Right atrium auricular region (tissue), 2 donors: ENCODE measurements at regions not wholly inside any gene's neighbourhood (a gene's known extent, or its start where the extent isn't known, plus 50 kb on each side); places are given as distances from the start of the nearest gene placed in this dataset.

Experiments
- DNase-seq: peaks from one replicate; pipeline ENCODE4 v3.0.0-alpha.2; 2019; ENCODE audit warnings: low spot score
- H3K27ac ChIP-seq, 2 donors: fragments of 200-600 bp; sonication (generic); 1 replicate in 1 of 2; 2 replicates in 1 of 2; pipeline ENCODE4 v1.5.1; 2016 to 2019
- H3K27me3 ChIP-seq, 2 donors: fragments of 200-600 bp; sonication (generic); one replicate each; pipeline versions ENCODE4 v1.5.1 to v1.6.0; 2017 to 2019
- H3K36me3 ChIP-seq: fragments of 200-600 bp; sonication (generic); one replicate; pipeline ENCODE4 v1.5.1; 2016
- H3K4me1 ChIP-seq, 2 donors: fragments of 200-600 bp; sonication (generic); one replicate each; pipeline versions ENCODE4 v1.5.1 to v1.6.0; 2017 to 2019
- H3K4me3 ChIP-seq, 2 donors: fragments of 200-600 bp; sonication (generic); 1 replicate in 1 of 2; 2 replicates in 1 of 2; pipeline ENCODE4 v1.5.1; 2017 to 2019; ENCODE audit warnings: mild to moderate bottlenecking in 1 of 2, moderate library complexity in 1 of 2
- H3K9me3 ChIP-seq, 2 donors: fragments of 200-600 bp; sonication (generic); one replicate each; pipeline ENCODE4 v1.5.1; 2019
- TF ChIP-seq, protein P1 (sequence below), 2 donors: fragments of 200-600 bp; sonication (generic); IDR thresholded peaks; one replicate each; pipeline ENCODE4 v1.5.1; 2019; ENCODE audit warnings: antibody characterized with exemption in 2 of 2

DNA sequence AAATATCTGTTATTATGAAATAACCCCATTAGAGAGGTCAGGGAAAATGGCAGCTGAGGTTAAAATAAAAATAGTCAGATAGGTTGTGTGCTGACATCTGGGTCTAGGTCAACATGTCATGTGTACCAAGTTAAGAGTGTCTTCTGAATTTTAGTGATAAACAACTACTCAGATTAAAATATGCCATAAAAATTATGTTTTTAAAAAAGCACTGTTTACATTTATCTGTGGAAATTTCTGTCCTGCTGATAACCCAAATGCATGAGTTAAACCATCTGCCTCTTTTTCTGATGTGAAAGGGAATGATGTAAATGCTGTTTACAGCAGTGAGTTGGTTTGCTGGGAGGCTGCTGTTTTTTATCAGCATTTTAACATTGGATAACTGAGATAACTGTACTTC is 361.2 kb upstream of the TARS1 start:
- H3K4me1 ChIP-seq = no peaks in the 10 kb centered on the region
- no peaks in the 10 kb centered on the region for H3K36me3 ChIP-seq
- DNase-seq = no peak
- H3K27ac ChIP-seq = no peak overlapping the region
- H3K9me3 ChIP-seq = no peaks in the 10 kb centered on the region
- no peaks in the 10 kb centered on the region for H3K27me3 ChIP-seq
- TF ChIP-seq, protein P1, sequence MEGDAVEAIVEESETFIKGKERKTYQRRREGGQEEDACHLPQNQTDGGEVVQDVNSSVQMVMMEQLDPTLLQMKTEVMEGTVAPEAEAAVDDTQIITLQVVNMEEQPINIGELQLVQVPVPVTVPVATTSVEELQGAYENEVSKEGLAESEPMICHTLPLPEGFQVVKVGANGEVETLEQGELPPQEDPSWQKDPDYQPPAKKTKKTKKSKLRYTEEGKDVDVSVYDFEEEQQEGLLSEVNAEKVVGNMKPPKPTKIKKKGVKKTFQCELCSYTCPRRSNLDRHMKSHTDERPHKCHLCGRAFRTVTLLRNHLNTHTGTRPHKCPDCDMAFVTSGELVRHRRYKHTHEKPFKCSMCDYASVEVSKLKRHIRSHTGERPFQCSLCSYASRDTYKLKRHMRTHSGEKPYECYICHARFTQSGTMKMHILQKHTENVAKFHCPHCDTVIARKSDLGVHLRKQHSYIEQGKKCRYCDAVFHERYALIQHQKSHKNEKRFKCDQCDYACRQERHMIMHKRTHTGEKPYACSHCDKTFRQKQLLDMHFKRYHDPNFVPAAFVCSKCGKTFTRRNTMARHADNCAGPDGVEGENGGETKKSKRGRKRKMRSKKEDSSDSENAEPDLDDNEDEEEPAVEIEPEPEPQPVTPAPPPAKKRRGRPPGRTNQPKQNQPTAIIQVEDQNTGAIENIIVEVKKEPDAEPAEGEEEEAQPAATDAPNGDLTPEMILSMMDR (IDR thresholded peaks at IDR 0.05) = no peak
- H3K4me3 ChIP-seq = no peak overlapping the region

DNA sequence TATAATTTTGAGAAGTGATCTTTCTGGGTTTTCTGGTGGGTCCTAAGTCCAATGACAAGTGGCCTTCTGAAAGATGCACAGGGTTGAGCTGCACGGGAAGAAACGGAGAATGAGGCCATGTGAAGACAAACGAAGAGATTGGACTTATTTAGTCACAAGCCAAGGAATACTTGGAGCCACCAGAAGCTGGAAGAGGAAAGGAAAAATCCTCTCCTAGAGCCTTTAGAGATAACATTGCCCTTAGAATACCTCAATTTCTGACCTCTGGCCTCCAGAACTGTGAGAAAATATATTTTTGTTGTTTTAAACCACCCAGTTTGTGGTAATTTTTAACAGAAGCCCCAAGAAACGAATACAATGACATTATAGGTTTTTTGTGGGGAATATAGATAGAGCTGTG is 360.5 kb upstream of the TARS1 start:
- Histone ChIP-seq H3K36me3 (no peaks in the 10 kb centered on the region), H3K27ac (no peak overlapping the region), H3K4me1 (no peaks in the 10 kb centered on the region), H3K27me3 (no peaks in the 10 kb centered on the region), H3K9me3 (no peaks in the 10 kb centered on the region), H3K4me3 (no peak overlapping the region)
- DNase-seq = no peak
- TF ChIP-seq, protein P1 (IDR thresholded peaks at IDR 0.05) = no peak

DNA sequence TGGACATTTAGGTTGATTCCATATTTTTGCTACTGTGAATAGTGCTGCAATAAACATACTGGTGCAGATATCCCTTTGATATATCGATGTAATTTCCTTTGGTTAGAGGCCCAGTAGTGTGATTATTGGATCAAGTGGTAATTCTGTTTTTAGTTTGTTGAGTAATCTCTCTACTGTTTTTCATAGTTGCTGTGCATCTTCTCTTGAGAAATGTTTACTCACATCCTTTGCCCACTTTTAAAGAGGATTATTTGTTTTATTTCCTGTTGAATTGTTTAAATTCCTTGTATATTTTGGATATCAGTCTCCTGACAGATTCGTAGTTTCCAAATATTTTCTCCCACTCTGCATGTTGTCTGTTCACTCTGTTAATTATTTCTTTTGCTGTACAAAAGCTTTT is 352.6 kb upstream of the TARS1 start:
- Histone ChIP-seq H3K27me3 (no peaks in the 10 kb centered on the region), H3K9me3 (no peaks in the 10 kb centered on the region), H3K4me1 (no peaks in the 10 kb centered on the region), H3K36me3 (no peaks in the 10 kb centered on the region), H3K4me3 (no peak overlapping the region), H3K27ac (no peak overlapping the region)
- DNase-seq = no peak
- TF ChIP-seq, protein P1 (IDR thresholded peaks at IDR 0.05) = no peak

DNA sequence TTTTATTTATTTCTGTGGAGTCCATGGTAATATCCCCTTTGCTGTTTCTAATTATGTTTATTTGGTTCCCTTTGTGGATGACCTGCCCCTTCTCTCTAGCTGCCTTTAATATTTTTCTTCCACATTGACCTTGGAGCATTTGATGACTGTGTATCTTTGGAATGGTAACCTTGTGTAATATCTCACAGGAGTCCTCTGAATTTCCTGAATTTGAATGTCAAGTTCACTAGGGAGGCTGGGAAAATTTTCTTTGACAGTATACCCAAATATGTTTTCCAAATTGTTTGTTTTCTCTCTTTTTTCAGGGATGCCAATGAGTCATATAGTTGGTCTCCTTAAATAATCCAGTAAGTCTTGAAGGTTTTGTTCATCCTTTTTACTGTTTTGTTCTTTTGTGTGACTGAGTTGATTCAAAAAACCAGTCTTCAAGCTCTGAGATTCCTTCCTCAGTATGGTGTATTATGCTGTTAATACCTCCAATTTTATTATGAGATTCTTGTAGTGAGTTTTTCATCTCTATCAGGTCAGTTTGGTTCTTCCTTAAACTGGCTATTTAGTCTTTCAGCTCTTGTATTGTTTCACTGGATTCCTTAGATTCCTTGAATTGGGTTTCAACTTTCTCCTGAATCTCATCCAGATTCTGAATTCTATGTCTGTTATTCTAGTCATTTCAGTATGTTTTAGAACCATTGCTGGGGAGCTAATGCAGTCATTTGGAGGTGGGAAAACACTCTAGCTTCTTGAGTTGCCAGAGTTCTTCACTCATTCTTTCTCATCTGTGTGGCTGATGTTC is 349.0 kb upstream of the TARS1 start:
- Histone ChIP-seq H3K27ac (no peak overlapping the region), H3K27me3 (no peaks in the 10 kb centered on the region), H3K4me1 (no peaks in the 10 kb centered on the region), H3K9me3 (no peaks in the 10 kb centered on the region), H3K36me3 (no peaks in the 10 kb centered on the region), H3K4me3 (no peak overlapping the region)
- TF ChIP-seq, protein P1 (IDR thresholded peaks at IDR 0.05) = no peak
- no peak for DNase-seq

DNA sequence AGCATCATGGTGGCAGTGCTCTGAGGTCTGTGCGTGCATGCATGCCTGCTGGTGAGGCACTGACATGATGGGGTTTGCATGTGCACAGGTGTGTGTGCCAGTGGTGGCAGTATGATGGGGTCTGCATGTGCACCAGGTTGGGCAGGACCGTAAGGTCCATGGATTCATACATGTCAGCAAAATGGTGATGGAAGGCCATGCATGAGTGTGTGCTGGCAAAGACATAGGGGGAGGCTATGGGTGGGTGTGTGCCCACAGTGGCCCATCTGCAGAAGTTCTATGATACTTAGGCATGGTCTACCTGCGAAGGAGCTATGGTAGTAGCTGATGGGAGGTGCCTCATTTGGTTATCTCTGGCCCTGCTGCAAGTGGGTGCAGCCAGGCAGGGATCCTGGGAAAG is 348.0 kb upstream of the TARS1 start:
- Histone ChIP-seq H3K27me3 (no peaks in the 10 kb centered on the region), H3K4me3 (no peak overlapping the region), H3K4me1 (no peaks in the 10 kb centered on the region), H3K9me3 (no peaks in the 10 kb centered on the region), H3K27ac (no peak overlapping the region), H3K36me3 (no peaks in the 10 kb centered on the region)
- DNase-seq = no peak
- TF ChIP-seq, protein P1 (IDR thresholded peaks at IDR 0.05) = no peak

DNA sequence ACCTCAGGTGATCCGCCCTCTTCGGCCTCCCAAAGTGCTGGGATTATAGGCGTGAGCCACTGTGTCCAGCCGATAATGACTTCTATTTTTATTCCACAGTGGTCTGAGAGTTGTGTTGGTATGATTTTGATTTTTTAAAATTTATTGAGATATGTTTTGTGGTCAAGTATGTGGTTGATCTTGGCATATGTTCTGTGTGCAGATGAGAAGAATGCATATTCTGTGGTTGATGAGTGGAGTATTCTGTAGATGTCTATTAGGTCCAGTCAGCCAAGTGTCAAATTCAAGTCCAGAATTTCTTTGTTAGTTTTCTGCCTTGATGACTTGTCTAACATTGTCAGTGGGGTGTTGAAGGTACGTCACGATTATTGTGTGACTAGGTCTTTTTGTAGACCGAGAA is 338.2 kb upstream of the TARS1 start:
- Histone ChIP-seq H3K4me3 (no peak overlapping the region), H3K9me3 (peaks cover 0 to 33% of the 10 kb centered on the region in 2 donors), H3K27me3 (no peaks in the 10 kb centered on the region), H3K36me3 (no peaks in the 10 kb centered on the region), H3K4me1 (no peaks in the 10 kb centered on the region), H3K27ac (no peak overlapping the region)
- TF ChIP-seq, protein P1 (IDR thresholded peaks at IDR 0.05) = no peak
- no peak for DNase-seq
